Spleen (tissue), 11 donors: ENCODE measurements at regions not wholly inside any gene's neighbourhood (a gene's known extent, or its start where the extent isn't known, plus 50 kb on each side); places are given as distances from the start of the nearest gene placed in this dataset.
"Not testable (repeated sequence)": the region's sequence is repeated elsewhere in the genome, so short reads cannot be mapped to it uniquely, and the experiment has no call there.

Experiments
- DNase-seq: peaks from one replicate; pipeline ENCODE4 v3.0.0-alpha.2; 2020
- H3K27ac ChIP-seq, 8 donors: fragments of 200-600 bp; sonication (generic) in 7 of 8; 1 replicate in 4 of 8; 2 replicates in 4 of 8; pipeline versions ENCODE4 v1.5.0 to v1.8.0; 2016 to 2021; ENCODE audit warnings: inconsistent platforms in 4 of 8, mild to moderate bottlenecking in 4 of 8, moderate library complexity in 1 of 8
- H3K27me3 ChIP-seq, 7 donors: fragments of 200-600 bp; sonication (generic) in 6 of 7; replicated peaks in 1 of 7; 1 replicate in 4 of 7; 2 replicates in 3 of 7; pipeline versions ENCODE4 v1.5.0 to v1.8.0; 2016 to 2021; ENCODE audit warnings: inconsistent platforms in 3 of 7, mild to moderate bottlenecking in 1 of 7
- H3K36me3 ChIP-seq, 6 donors: fragments of 200-600 bp; sonication (generic) in 5 of 6; 1 replicate in 4 of 6; 2 replicates in 2 of 6; pipeline versions ENCODE4 v1.5.0 to v1.8.0; 2016 to 2021; ENCODE audit warnings: inconsistent platforms in 2 of 6
- H3K4me1 ChIP-seq, 6 donors: fragments of 200-600 bp; sonication (generic) in 5 of 6; 1 replicate in 3 of 6; 2 replicates in 3 of 6; pipeline versions ENCODE4 v1.5.0 to v1.8.0; 2016 to 2021; ENCODE audit warnings: inconsistent platforms in 3 of 6
- H3K4me3 ChIP-seq, 8 donors: fragments of 200-600 bp; sonication (generic) in 7 of 8; 1 replicate in 4 of 8; 2 replicates in 4 of 8; pipeline versions ENCODE4 v1.5.0 to v1.8.0; 2016 to 2021; ENCODE audit warnings: inconsistent platforms in 4 of 8, mild to moderate bottlenecking in 4 of 8, moderate library complexity in 2 of 8
- H3K9me3 ChIP-seq, 8 donors: fragments of 200-600 bp; sonication (generic) in 7 of 8; 1 replicate in 4 of 8; 2 replicates in 4 of 8; pipeline versions ENCODE4 v1.5.0 to v1.8.0; 2016 to 2021; ENCODE audit warnings: inconsistent platforms in 4 of 8
- POLR2A ChIP-seq, 3 donors: fragments of 450-650 bp; IDR thresholded peaks; one replicate each; pipeline ENCODE4 v1.5.1; 2017; ENCODE audit warnings: antibody characterized with exemption in 3 of 3, mild to moderate bottlenecking in 1 of 3
- POLR2AphosphoS5 ChIP-seq, 3 donors: sonication (generic); formaldehyde crosslinking; IDR thresholded peaks; one replicate each; pipeline ENCODE4 v1.5.1; 2017; ENCODE audit warnings: antibody characterized with exemption in 3 of 3
- WGBS, 5 donors: extraction: QIAGEN DNeasy Blood & Tissue Kit in 3 of 5; methylation state at CpG; one replicate each; pipeline versions ENCODE4 v1.1.5 to v1.1.7; 2013 to 2018; 5-methylcytosine and 5-hydroxymethylcytosine counted together
- intact Hi-C: fragments of 100-400 bp; cut with DNase I; formaldehyde crosslinking; loops from one replicate; pipeline ENCODE4 v1.15.0; 2023; ENCODE audit warnings: low total_unique reads
- TF ChIP-seq, protein P1 (sequence below), 11 experiments: fragments of 200-600 bp in 7 of 11; fragments of 450-650 bp in 4 of 11; sonication (generic) in 4 of 11; IDR thresholded peaks in 8 of 11; conservative IDR thresholded peaks in 3 of 11; 1 replicate in 7 of 11; 2 replicates in 4 of 11; pipeline versions ENCODE4 v1.4.0 to v1.8.0; 2016 to 2021; ENCODE audit warnings: antibody characterized with exemption in 11 of 11, inconsistent platforms in 4 of 11, mild to moderate bottlenecking in 1 of 11
- donor health status: healthy with polysubstance abuse.
- donor health status: DM: no; HTN: no; CAD: no; lungs with moderate emphysema.
- donor health status: DM: no; HTN: no; CAD: no.
- donor health status: Bipolar disorder and iron deficiency.
- donor health status: healthy.
- donor health status: DM: no; HTN: no; CAD: no.
- donor health status: DM: yes; HTN: yes; CAD: no.

DNA sequence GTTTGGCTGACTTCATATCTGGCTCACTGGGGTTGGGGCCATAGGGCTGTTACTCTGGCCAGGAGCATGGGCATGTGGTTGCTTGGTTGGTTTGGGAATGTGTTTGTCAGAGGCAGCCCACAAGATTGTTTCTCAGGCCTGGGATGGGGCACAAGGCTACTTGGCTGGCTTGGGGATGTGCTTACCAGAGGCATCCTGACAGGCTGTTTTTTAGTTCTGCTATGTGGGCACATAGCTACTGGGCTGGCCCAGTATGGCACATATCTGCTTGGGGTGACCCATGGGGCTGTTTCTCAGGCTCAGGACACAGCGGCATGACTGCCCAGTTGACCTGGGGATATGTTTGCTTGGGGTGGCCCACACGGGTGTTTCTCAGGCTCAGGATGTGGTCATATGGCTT is 94.6 kb upstream of the PGR start:
- no peaks in the 10 kb centered on the region for H3K27me3 ChIP-seq
- no peak for TF ChIP-seq POLR2A (IDR thresholded peaks at IDR 0.05)
- no peak for TF ChIP-seq POLR2AphosphoS5 (IDR thresholded peaks at IDR 0.05)
- TF ChIP-seq, protein P1, sequence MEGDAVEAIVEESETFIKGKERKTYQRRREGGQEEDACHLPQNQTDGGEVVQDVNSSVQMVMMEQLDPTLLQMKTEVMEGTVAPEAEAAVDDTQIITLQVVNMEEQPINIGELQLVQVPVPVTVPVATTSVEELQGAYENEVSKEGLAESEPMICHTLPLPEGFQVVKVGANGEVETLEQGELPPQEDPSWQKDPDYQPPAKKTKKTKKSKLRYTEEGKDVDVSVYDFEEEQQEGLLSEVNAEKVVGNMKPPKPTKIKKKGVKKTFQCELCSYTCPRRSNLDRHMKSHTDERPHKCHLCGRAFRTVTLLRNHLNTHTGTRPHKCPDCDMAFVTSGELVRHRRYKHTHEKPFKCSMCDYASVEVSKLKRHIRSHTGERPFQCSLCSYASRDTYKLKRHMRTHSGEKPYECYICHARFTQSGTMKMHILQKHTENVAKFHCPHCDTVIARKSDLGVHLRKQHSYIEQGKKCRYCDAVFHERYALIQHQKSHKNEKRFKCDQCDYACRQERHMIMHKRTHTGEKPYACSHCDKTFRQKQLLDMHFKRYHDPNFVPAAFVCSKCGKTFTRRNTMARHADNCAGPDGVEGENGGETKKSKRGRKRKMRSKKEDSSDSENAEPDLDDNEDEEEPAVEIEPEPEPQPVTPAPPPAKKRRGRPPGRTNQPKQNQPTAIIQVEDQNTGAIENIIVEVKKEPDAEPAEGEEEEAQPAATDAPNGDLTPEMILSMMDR (IDR thresholded peaks at IDR 0.05 in 8 of 11, conservative IDR thresholded peaks at IDR 0.05 in 3 of 11): no peak
- 65 to 79% (median 70%) methylated on average over 2 of the region's 2 CpGs for WGBS, 5 donors
- no peaks in the 10 kb centered on the region for H3K36me3 ChIP-seq
- DNase-seq: no peak
- no peaks in the 10 kb centered on the region for H3K4me1 ChIP-seq
- no peak overlapping the region for H3K27ac ChIP-seq
- H3K9me3 ChIP-seq: peaks cover 4 to 67% (median 59%) of the 10 kb centered on the region in 8 donors
- intact Hi-C loops: no loop called here
- H3K4me3 ChIP-seq: no peak overlapping the region

DNA sequence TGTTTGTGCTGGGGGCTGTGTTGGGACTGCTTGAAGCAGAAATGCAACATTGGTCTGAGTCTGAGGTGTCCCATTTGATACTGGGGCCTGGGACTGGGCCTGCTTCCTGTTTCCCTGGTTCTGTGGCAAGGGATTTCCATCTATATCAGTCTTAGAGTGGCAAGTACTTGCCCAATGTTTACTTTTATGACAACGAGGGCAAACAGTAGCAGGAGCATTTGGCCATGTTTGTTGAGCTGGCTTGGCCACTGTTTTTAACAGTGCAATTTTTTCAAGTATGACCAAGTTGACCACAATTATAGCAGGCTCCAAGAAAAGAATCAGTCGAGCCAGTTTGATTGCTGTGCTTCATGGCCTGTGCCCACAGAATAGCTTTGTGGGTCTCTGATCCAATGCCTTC is 88.5 kb upstream of the PGR start:
- H3K36me3 ChIP-seq, H3K27me3 ChIP-seq, H3K4me3 ChIP-seq, H3K4me1 ChIP-seq, intact Hi-C loops, DNase-seq, H3K27ac ChIP-seq: not testable (repeated sequence)
- WGBS, 5 donors: 54 to 74% (median 58%) methylated on average over 2 of the region's 2 CpGs
- peaks cover 2 to 66% (median 52%) of the 10 kb centered on the region in 8 donors for H3K9me3 ChIP-seq

DNA sequence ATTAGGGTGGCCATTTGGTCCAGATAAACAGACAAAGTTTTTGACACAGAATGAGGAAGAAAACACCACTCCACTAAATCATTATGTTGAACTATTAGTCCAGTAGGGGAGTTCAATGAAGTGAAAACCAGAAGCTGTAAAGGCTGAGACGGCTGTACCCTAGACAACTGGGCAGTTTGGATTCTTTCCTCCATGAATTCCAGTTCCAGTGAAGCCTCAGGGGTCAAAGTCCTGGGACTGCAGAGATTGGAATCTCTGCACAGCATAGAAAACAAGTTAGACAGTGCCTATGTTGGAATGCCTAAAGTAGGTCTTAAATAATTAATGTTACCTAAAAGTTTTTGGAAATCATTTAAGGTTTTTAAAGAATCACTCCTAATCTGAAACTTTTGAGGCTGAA is 86.5 kb upstream of the PGR start:
- DNase-seq, intact Hi-C loops, H3K27me3 ChIP-seq, H3K36me3 ChIP-seq, H3K27ac ChIP-seq, H3K4me1 ChIP-seq, H3K4me3 ChIP-seq: not testable (repeated sequence)
- WGBS, 5 donors: 35 to 77% (median 61%) methylated on average over 1 of the region's 1 CpG
- peaks cover 0 to 63% (median 47%) of the 10 kb centered on the region in 8 donors for H3K9me3 ChIP-seq

DNA sequence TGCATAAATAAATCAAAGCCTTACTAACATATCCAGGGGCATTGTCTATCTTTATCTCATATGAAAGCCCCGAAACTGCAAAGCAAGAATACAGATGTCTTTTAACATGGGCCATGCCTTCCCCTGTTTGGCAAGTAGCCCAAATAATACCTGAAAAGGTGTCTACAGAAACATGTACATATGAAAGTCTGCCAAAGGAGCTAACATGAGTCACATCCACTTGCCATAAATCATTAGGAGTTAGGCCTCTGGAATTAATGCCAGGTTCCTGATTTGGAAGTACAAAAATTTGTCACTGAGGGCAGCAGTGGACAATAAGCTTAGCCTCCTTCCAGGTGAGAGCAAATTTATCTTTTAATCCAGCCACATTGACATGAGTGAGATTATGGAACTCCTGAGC is 85.5 kb upstream of the PGR start:
- WGBS, 5 donors: 83 to 95% (median 92%) methylated on average over 1 of the region's 1 CpG
- intact Hi-C loops: no loop called here
- H3K4me1 ChIP-seq: no peaks in the 10 kb centered on the region
- TF ChIP-seq POLR2A (IDR thresholded peaks at IDR 0.05) (no peak), POLR2AphosphoS5 (IDR thresholded peaks at IDR 0.05) (no peak)
- TF ChIP-seq, protein P1 (IDR thresholded peaks at IDR 0.05 in 8 of 11, conservative IDR thresholded peaks at IDR 0.05 in 3 of 11): no peak
- H3K9me3 ChIP-seq: peaks cover 0 to 63% (median 47%) of the 10 kb centered on the region in 8 donors
- no peaks in the 10 kb centered on the region for H3K36me3 ChIP-seq
- no peak overlapping the region for H3K27ac ChIP-seq
- no peak overlapping the region for H3K4me3 ChIP-seq
- no peak for DNase-seq
- H3K27me3 ChIP-seq: no peaks in the 10 kb centered on the region

DNA sequence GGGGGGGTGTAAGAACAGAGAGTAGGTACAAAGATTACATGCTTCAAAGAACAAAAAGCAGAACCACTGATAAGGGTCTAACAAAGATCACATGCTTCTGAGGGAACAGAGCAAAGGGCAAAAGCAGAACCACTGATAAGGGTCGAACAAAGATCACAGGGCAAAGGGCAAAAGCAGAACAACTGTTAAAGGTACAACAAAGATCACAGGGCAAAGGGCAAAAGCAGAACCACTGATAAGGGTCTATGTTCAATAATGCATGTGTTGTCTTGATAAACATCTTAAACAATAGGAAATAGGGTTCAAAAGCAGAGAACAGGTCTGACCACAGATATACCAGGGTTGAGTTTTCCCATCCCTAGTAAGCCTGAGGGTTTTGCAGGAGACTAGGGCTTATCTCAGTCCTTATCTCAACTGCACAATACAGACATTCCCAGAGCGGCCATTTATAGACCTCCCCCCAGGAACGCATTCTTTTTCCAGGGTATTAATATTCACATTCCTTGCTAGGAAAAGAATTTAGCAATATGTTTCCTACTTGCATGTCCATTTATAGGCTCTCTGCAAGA is 81.9 kb upstream of the PGR start:
- Histone ChIP-seq H3K27ac (no peak overlapping the region), H3K4me3 (no peak overlapping the region), H3K4me1 (no peaks in the 10 kb centered on the region), H3K9me3 (peaks cover 0 to 65% (median 42%) of the 10 kb centered on the region in 8 donors), H3K27me3 (no peaks in the 10 kb centered on the region), H3K36me3 (no peaks in the 10 kb centered on the region)
- TF ChIP-seq, protein P1 (IDR thresholded peaks at IDR 0.05 in 8 of 11, conservative IDR thresholded peaks at IDR 0.05 in 3 of 11): no peak
- no peak for TF ChIP-seq POLR2A (IDR thresholded peaks at IDR 0.05)
- TF ChIP-seq POLR2AphosphoS5 (IDR thresholded peaks at IDR 0.05): no peak
- intact Hi-C loops: no loop called here
- 79 to 93% (median 88%) methylated on average over 3 of the region's 3 CpGs for WGBS, 5 donors
- no peak for DNase-seq
